Tibial nerve (tissue), 4 donors: ENCODE measurements at regions not wholly inside any gene's neighbourhood (a gene's known extent, or its start where the extent isn't known, plus 50 kb on each side); places are given as distances from the start of the nearest gene placed in this dataset.

Experiments used
- DNase-seq, 2 donors: peaks; one replicate each; pipeline ENCODE4 v3.0.0-alpha.2; 2019; ENCODE audit warnings: low spot score in 2 of 2
- H3K27ac ChIP-seq, 4 donors: fragments of 200-600 bp; sonication (generic) in 3 of 4; one replicate each; pipeline ENCODE4 v1.5.1; 2017 to 2019; ENCODE audit warnings: mild to moderate bottlenecking in 1 of 4
- H3K27me3 ChIP-seq, 2 donors: fragments of 200-600 bp; sonication (generic) in 1 of 2; one replicate each; pipeline versions ENCODE4 v1.5.1 to v1.6.0; 2017 to 2019
- H3K36me3 ChIP-seq, 3 donors: fragments of 200-600 bp; sonication (generic); one replicate each; pipeline ENCODE4 v1.5.1; 2018 to 2019
- H3K4me1 ChIP-seq, 4 donors: fragments of 200-600 bp; sonication (generic) in 3 of 4; one replicate each; pipeline ENCODE4 v1.5.1; 2017 to 2019
- H3K4me3 ChIP-seq, 4 donors: fragments of 200-600 bp; sonication (generic) in 3 of 4; one replicate each; pipeline ENCODE4 v1.5.1; 2017 to 2019; ENCODE audit warnings: mild to moderate bottlenecking in 1 of 4, moderate library complexity in 1 of 4
- H3K9me3 ChIP-seq, 4 donors: fragments of 200-600 bp; sonication (generic) in 3 of 4; one replicate each; pipeline ENCODE4 v1.5.1; 2017 to 2019
- CTCF ChIP-seq, 5 experiments: fragments of 200-600 bp in 3 of 5; fragments of 450-650 bp in 2 of 5; sonication (generic) in 3 of 5; IDR thresholded peaks; one replicate each; pipeline ENCODE4 v1.5.1; 2016 to 2019; ENCODE audit warnings: antibody characterized with exemption in 5 of 5, mild to moderate bottlenecking in 3 of 5, moderate library complexity in 2 of 5
- EP300 ChIP-seq, 2 donors: sonication (generic); formaldehyde crosslinking; IDR thresholded peaks; one replicate each; pipeline ENCODE4 v1.6.1; 2017; ENCODE audit warnings: antibody characterized with exemption in 2 of 2, mild to moderate bottlenecking in 1 of 2
- POLR2A ChIP-seq, 2 donors: fragments of 450-650 bp; IDR thresholded peaks; one replicate each; pipeline ENCODE4 v1.6.1; 2017; ENCODE audit warnings: antibody characterized with exemption in 2 of 2, mild to moderate bottlenecking in 2 of 2, moderate library complexity in 2 of 2
- WGBS, 2 donors: methylation state at CpG; one replicate each; pipeline ENCODE4 v1.1.5; 2018; 5-methylcytosine and 5-hydroxymethylcytosine counted together

GRCh38 chr13:93079294-93079693, 147.3 kb upstream of the GPC6 start:
- H3K9me3 ChIP-seq, result no peaks in the 10 kb centered on the region
- no peaks in the 10 kb centered on the region for H3K36me3 ChIP-seq
- DNase-seq, result no peak
- H3K27ac ChIP-seq, result no peak overlapping the region
- 19% methylated on average over 1 of the region's 1 CpG for WGBS, 2 donors
- no peaks in the 10 kb centered on the region for H3K27me3 ChIP-seq
- no peak for TF ChIP-seq POLR2A (IDR thresholded peaks at IDR 0.05)
- TF ChIP-seq CTCF (IDR thresholded peaks at IDR 0.05), result no peak
- TF ChIP-seq EP300 (IDR thresholded peaks at IDR 0.05), result no peak
- H3K4me1 ChIP-seq, result no peaks in the 10 kb centered on the region
- no peak overlapping the region for H3K4me3 ChIP-seq

- TF ChIP-seq POLR2A (IDR thresholded peaks at IDR 0.05) (no peak), CTCF (IDR thresholded peaks at IDR 0.05) (no peak), EP300 (IDR thresholded peaks at IDR 0.05) (no peak)
- WGBS, 2 donors, result 86 to 91% methylated on average over 4 of the region's 4 CpGs
Observed at GRCh38 chr13:93080166-93080565, 146.4 kb upstream of the GPC6 start.

GRCh38 chr13:93080587-93080986, 146.0 kb upstream of the GPC6 start:
- no peaks in the 10 kb centered on the region for H3K36me3 ChIP-seq
- H3K27ac ChIP-seq, result no peak overlapping the region
- no peak for DNase-seq
- H3K4me1 ChIP-seq, result no peaks in the 10 kb centered on the region
- H3K27me3 ChIP-seq, result no peaks in the 10 kb centered on the region
- TF ChIP-seq POLR2A (IDR thresholded peaks at IDR 0.05), result no peak
- TF ChIP-seq EP300 (IDR thresholded peaks at IDR 0.05), result no peak
- TF ChIP-seq CTCF (IDR thresholded peaks at IDR 0.05), result no peak
- 64 to 71% methylated on average over 1 of the region's 1 CpG for WGBS, 2 donors
- no peak overlapping the region for H3K4me3 ChIP-seq
- H3K9me3 ChIP-seq, result no peaks in the 10 kb centered on the region

More at GRCh38 chr13:93080166-93080565, 146.4 kb upstream of the GPC6 start:
- H3K27me3 ChIP-seq, result no peaks in the 10 kb centered on the region
- H3K36me3 ChIP-seq, result no peaks in the 10 kb centered on the region
- H3K4me1 ChIP-seq, result no peaks in the 10 kb centered on the region
- no peak for DNase-seq
- no peak overlapping the region for H3K27ac ChIP-seq
- no peaks in the 10 kb centered on the region for H3K9me3 ChIP-seq
- H3K4me3 ChIP-seq, result no peak overlapping the region

GRCh38 chr13:93086329-93086728, 140.3 kb upstream of the GPC6 start:
- no peak overlapping the region for H3K4me3 ChIP-seq
- no peaks in the 10 kb centered on the region for H3K9me3 ChIP-seq
- no peak for TF ChIP-seq EP300 (IDR thresholded peaks at IDR 0.05)
- no peak for TF ChIP-seq POLR2A (IDR thresholded peaks at IDR 0.05)
- TF ChIP-seq CTCF (IDR thresholded peaks at IDR 0.05), result no peak
- no peaks in the 10 kb centered on the region for H3K4me1 ChIP-seq
- WGBS, 2 donors, result 88 to 89% methylated on average over 2 of the region's 2 CpGs
- no peaks in the 10 kb centered on the region for H3K36me3 ChIP-seq
- no peak overlapping the region for H3K27ac ChIP-seq
- no peaks in the 10 kb centered on the region for H3K27me3 ChIP-seq
- no peak for DNase-seq

GRCh38 chr13:93098972-93099371, 127.6 kb upstream of the GPC6 start:
- Histone ChIP-seq H3K4me1 (no peaks in the 10 kb centered on the region), H3K27me3 (no peaks in the 10 kb centered on the region), H3K4me3 (no peak overlapping the region), H3K9me3 (no peaks in the 10 kb centered on the region), H3K36me3 (no peaks in the 10 kb centered on the region), H3K27ac (no peak overlapping the region)
- TF ChIP-seq EP300 (IDR thresholded peaks at IDR 0.05) (no peak), CTCF (IDR thresholded peaks at IDR 0.05) (no peak), POLR2A (IDR thresholded peaks at IDR 0.05) (no peak)
- DNase-seq, result no peak
- WGBS, 2 donors, result 89 to 91% methylated on average over 6 of the region's 6 CpGs
